ENCODE measurements at regions not wholly inside any gene's neighbourhood (a gene's known extent, or its start where the extent isn't known, plus 50 kb on each side); places are given as distances from the start of the nearest gene placed in this dataset.
"Not testable (repeated sequence)": the region's sequence is repeated elsewhere in the genome, so short reads cannot be mapped to it uniquely, and the experiment has no call there.

GRCh38 chr14:40219032-40219431, 786.8 kb upstream of the FBXO33 start:
- no peak for DNase-seq

GRCh38 chr14:40218282-40218941, 786.2 kb upstream of the FBXO33 start:
- no peak for DNase-seq

GRCh38 chr14:40216976-40217375, 784.7 kb upstream of the FBXO33 start:
- no peak for DNase-seq

- DNase-seq, result not testable (repeated sequence)
Observed at GRCh38 chr14:40216408-40216807, 784.2 kb upstream of the FBXO33 start.

- DNase-seq, result no peak
Observed at GRCh38 chr14:40213701-40214100, 781.5 kb upstream of the FBXO33 start.

GRCh38 chr14:40204441-40205175, 772.4 kb upstream of the FBXO33 start:
- peak; percentile 4 for DNase-seq

- no peak for DNase-seq
Observed at GRCh38 chr14:40199101-40199500, 766.9 kb upstream of the FBXO33 start.

- DNase-seq, result no peak
Observed at GRCh38 chr14:40197344-40197743, 765.1 kb upstream of the FBXO33 start.

GRCh38 chr14:40188006-40188405, 755.8 kb upstream of the FBXO33 start:
- no peak for DNase-seq

GRCh38 chr14:40164083-40164482, 731.9 kb upstream of the FBXO33 start:
- peak; percentile 62 for DNase-seq

- no peak for DNase-seq
Observed at GRCh38 chr14:40139657-40140056, 707.4 kb upstream of the FBXO33 start.

- no peak for DNase-seq
Observed at GRCh38 chr14:40133463-40133862, 701.2 kb upstream of the FBXO33 start.

GRCh38 chr14:40129159-40129558, 696.9 kb upstream of the FBXO33 start:
- no peak for DNase-seq

GRCh38 chr14:40123816-40124215, 691.6 kb upstream of the FBXO33 start:
- DNase-seq, result no peak

- peak; percentile 68 for DNase-seq
Observed at GRCh38 chr14:40122968-40123648, 690.9 kb upstream of the FBXO33 start.

GRCh38 chr14:40119765-40120164, 687.5 kb upstream of the FBXO33 start:
- DNase-seq, result no peak

GRCh38 chr14:40119321-40119720, 687.1 kb upstream of the FBXO33 start:
- DNase-seq, result no peak

- no peak for DNase-seq
Observed at GRCh38 chr14:40115583-40115982, 683.4 kb upstream of the FBXO33 start.

GRCh38 chr14:40113671-40114070, 681.4 kb upstream of the FBXO33 start:
- DNase-seq, result no peak

- DNase-seq, result no peak
Observed at GRCh38 chr14:40100544-40101196, 668.4 kb upstream of the FBXO33 start.

- peak; percentile 2 for DNase-seq
Observed at GRCh38 chr14:40099316-40099715, 667.1 kb upstream of the FBXO33 start.

GRCh38 chr14:40098468-40098867, 666.2 kb upstream of the FBXO33 start:
- no peak for DNase-seq

- no peak for DNase-seq
Observed at GRCh38 chr14:40096968-40097367, 664.7 kb upstream of the FBXO33 start.

GRCh38 chr14:40093800-40094199, 661.6 kb upstream of the FBXO33 start:
- DNase-seq, result no peak
